Activated naive CD8-positive, alpha-beta T cell treated with anti-CD3 and anti-CD28 coated beads, Interleukin-2, amount 50 U/mL, for 24 hours (primary cell): ENCODE measurements at regions not wholly inside any gene's neighbourhood (a gene's known extent, or its start where the extent isn't known, plus 50 kb on each side); places are given as distances from the start of the nearest gene placed in this dataset.

Experiments used
- ATAC-seq: fragments of 150-1000 bp; cut with Tn5 transposase; one replicate; pipeline ENCODE4 v1.10.0; 2021
- DNase-seq: peaks from one replicate; pipeline ENCODE4 v3.0.0; 2021
- H3K27ac Mint-ChIP-seq: one replicate; pipeline ENCODE4 v1.8.0; 2021; ENCODE audit warnings: mild to moderate bottlenecking, mixed read lengths
- H3K27me3 Mint-ChIP-seq: one replicate; pipeline ENCODE4 v1.8.0; 2021; ENCODE audit warnings: mixed read lengths
- H3K36me3 Mint-ChIP-seq: one replicate; pipeline ENCODE4 v1.8.0; 2021; ENCODE audit warnings: low read depth, mixed read lengths
- H3K4me1 Mint-ChIP-seq: one replicate; pipeline ENCODE4 v1.8.0; 2021; ENCODE audit warnings: mixed read lengths
- H3K4me3 Mint-ChIP-seq: one replicate; pipeline ENCODE4 v1.8.0; 2021; ENCODE audit warnings: mild to moderate bottlenecking, moderate library complexity, mixed read lengths
- H3K9me3 Mint-ChIP-seq: one replicate; pipeline ENCODE4 v1.8.0; 2021; ENCODE audit warnings: mixed read lengths

DNA sequence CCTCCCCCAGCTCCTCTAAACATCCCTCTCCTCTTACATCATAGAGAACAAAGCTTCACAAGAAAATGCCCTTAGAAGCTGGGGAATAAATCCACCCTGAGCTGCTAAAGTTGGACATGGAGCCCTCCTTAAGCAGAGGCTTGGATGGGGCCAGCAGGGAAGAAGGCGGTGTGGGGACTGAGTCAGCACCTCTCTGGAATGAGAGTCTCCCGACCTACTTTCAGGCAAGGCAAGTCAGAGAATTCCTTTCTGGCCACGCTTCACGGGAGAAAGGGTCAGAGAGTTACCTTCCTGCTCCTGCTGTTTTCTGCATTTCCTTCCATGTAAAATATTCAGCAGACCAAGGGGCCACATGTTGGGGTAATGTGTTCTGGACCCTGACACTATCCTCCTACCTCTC is 113.3 kb upstream of the PRB2 start:
- ATAC-seq (no peak), DNase-seq (no peak)
- H3K4me3 Mint-ChIP-seq = no peak overlapping the region
- no peaks in the 10 kb centered on the region for H3K36me3 Mint-ChIP-seq
- no peaks in the 10 kb centered on the region for H3K9me3 Mint-ChIP-seq
- no peaks in the 10 kb centered on the region for H3K4me1 Mint-ChIP-seq
- H3K27ac Mint-ChIP-seq = no peak overlapping the region
- H3K27me3 Mint-ChIP-seq = no peaks in the 10 kb centered on the region

GRCh38 chr12:11509326-11509725 is 114.0 kb upstream of the PRB2 start:
- ATAC-seq (no peak), DNase-seq (no peak)
- no peak overlapping the region for H3K4me3 Mint-ChIP-seq
- H3K4me1 Mint-ChIP-seq = no peaks in the 10 kb centered on the region
- H3K9me3 Mint-ChIP-seq = no peaks in the 10 kb centered on the region
- H3K27ac Mint-ChIP-seq = no peak overlapping the region
- no peaks in the 10 kb centered on the region for H3K27me3 Mint-ChIP-seq
- no peaks in the 10 kb centered on the region for H3K36me3 Mint-ChIP-seq

DNA sequence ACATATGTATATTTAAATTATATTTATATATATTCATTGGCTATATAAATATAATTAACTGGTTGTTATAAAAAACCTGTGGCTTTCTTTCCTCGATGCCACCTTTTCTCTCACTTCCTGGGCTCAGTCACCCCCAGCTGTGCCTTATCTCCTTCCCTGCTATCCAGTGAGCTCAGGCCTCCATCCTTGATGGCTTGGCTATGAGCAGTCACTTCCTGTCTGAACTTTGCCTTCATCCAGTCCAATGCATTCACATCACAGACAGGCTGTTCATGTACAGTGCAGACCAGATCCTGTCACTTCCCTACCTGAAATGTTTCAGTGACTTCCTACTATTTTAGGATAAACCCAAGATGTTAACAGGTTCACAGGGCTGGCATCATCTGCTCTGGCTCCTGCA is 115.3 kb upstream of the PRB2 start:
- H3K9me3 Mint-ChIP-seq = no peaks in the 10 kb centered on the region
- no peak overlapping the region for H3K27ac Mint-ChIP-seq
- H3K36me3 Mint-ChIP-seq = no peaks in the 10 kb centered on the region
- no peak overlapping the region for H3K4me3 Mint-ChIP-seq
- DNase-seq (no peak), ATAC-seq (no peak)
- H3K4me1 Mint-ChIP-seq = no peaks in the 10 kb centered on the region
- no peaks in the 10 kb centered on the region for H3K27me3 Mint-ChIP-seq

- no peak overlapping the region for H3K27ac Mint-ChIP-seq
- ATAC-seq (no peak), DNase-seq (no peak)
- no peaks in the 10 kb centered on the region for H3K9me3 Mint-ChIP-seq
- H3K4me1 Mint-ChIP-seq = no peaks in the 10 kb centered on the region
- no peak overlapping the region for H3K4me3 Mint-ChIP-seq
- no peaks in the 10 kb centered on the region for H3K36me3 Mint-ChIP-seq
- H3K27me3 Mint-ChIP-seq = no peaks in the 10 kb centered on the region
These were observed 117.9 kb upstream of the PRB2 start for GRCh38 chr12:11513288-11513687.

DNA sequence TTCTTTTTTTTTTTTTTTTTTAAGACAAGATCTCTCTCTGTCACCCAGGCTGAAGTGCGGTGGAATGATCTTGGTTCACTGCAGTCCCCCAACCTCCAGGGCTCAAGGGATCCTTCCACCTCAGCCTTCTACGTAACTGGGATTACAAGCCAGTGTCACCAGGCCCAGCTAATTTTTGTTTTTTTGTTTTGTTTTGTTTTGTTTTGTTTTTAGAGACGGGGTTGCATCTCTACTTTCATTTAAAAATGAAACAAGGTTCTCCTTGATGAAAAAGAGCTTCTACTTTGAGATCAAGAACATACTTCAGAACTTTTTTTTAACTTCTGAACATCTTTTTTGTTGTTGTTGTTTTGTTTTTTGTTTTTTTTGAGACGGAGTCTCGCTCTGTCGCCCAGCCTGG is 121.7 kb upstream of the PRB2 start:
- no peaks in the 10 kb centered on the region for H3K27me3 Mint-ChIP-seq
- no peak overlapping the region for H3K27ac Mint-ChIP-seq

GRCh38 chr12:11524446-11524845 is 125.0 kb upstream of the ETV6 start:
- DNase-seq (no peak), ATAC-seq (no peak)
- Mint-ChIP-seq H3K27me3 (no peaks in the 10 kb centered on the region), H3K36me3 (no peaks in the 10 kb centered on the region), H3K27ac (no peak overlapping the region), H3K4me3 (no peak overlapping the region), H3K9me3 (no peaks in the 10 kb centered on the region), H3K4me1 (no peaks in the 10 kb centered on the region)

More for the DNA sequence above, 121.7 kb upstream of the PRB2 start:
- Mint-ChIP-seq H3K9me3 (no peaks in the 10 kb centered on the region), H3K36me3 (no peaks in the 10 kb centered on the region), H3K4me3 (no peak overlapping the region), H3K4me1 (no peaks in the 10 kb centered on the region)
- DNase-seq (no peak), ATAC-seq (no peak)

DNA sequence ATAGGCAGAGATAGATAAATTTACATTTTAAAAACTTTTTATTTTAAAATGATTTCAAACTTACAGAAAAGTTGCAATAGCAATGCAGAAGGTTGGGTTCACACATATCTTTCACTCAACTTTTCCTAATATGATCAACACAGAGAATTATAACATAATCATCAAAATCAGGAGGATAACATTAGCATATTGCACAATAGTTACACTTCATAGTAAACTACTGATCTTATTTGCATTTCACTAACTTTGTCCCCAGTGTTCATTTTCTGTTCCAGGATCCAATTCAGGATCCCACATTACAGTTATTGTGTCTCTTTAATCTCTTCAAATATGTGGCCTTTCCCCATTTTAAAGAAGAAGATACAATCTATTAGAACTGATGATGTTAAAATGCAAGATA is 115.4 kb upstream of the ETV6 start:
- Mint-ChIP-seq H3K4me1 (no peaks in the 10 kb centered on the region), H3K27ac (no peak overlapping the region), H3K27me3 (peaks cover 2% of the 10 kb centered on the region), H3K4me3 (no peak overlapping the region), H3K36me3 (peaks cover 1% of the 10 kb centered on the region), H3K9me3 (no peaks in the 10 kb centered on the region)
- DNase-seq = no peak
- ATAC-seq = no peak

DNA sequence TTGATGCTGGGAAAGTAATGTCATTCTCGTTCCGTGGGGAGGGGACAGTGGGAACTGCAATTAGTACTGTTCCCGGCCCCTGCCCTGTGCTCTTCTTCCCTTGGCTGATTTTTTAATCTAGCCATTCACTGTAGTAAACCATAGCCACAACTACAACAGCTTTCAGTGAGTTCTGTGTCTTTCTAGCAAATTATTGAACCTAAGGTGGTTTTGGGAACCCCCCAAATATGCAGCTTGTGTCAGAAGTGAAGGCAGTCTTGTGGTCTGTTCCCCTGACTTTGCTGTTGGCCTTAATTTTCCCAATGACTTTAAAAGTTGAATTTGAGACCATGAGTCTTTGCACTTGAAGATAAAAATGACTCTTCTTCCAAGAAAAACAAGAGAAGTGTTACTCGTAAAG is 114.3 kb upstream of the ETV6 start:
- DNase-seq (no peak), ATAC-seq (no peak)
- Mint-ChIP-seq H3K4me1 (no peaks in the 10 kb centered on the region), H3K27ac (no peak overlapping the region), H3K9me3 (no peaks in the 10 kb centered on the region), H3K27me3 (peaks cover 2% of the 10 kb centered on the region), H3K36me3 (peaks cover 3% of the 10 kb centered on the region), H3K4me3 (no peak overlapping the region)

DNA sequence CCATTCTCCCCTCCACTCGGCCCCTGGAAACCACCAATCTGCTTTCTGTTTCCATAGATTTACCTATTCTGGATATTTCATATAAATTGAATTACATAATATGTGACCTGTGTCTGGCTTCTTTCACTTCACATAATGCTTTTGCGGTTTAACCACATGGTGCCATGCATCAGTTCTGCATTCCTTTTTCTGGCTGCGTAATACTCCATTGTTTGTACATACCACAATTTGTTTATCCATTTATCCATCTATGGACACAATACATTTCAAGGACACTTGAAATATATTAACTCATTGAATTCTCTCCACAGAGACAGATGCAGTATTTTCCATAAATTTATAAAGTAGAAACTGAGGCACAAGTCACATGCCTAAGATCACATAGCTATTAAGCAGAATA is 110.3 kb upstream of the ETV6 start:
- Mint-ChIP-seq H3K9me3 (no peaks in the 10 kb centered on the region), H3K27me3 (peaks cover 2% of the 10 kb centered on the region), H3K27ac (no peak overlapping the region), H3K36me3 (peaks cover 3% of the 10 kb centered on the region), H3K4me3 (no peak overlapping the region), H3K4me1 (peaks cover 9% of the 10 kb centered on the region)
- ATAC-seq (no peak), DNase-seq (no peak)

GRCh38 chr12:11540156-11540555 is 109.3 kb upstream of the ETV6 start:
- H3K9me3 Mint-ChIP-seq = no peaks in the 10 kb centered on the region
- H3K4me3 Mint-ChIP-seq = no peak overlapping the region
- ATAC-seq = no peak
- H3K27ac Mint-ChIP-seq = no peak overlapping the region
- H3K36me3 Mint-ChIP-seq = peaks cover 3% of the 10 kb centered on the region
- DNase-seq = no peak
- H3K4me1 Mint-ChIP-seq = peaks cover 19% of the 10 kb centered on the region
- peaks cover 2% of the 10 kb centered on the region for H3K27me3 Mint-ChIP-seq

DNA sequence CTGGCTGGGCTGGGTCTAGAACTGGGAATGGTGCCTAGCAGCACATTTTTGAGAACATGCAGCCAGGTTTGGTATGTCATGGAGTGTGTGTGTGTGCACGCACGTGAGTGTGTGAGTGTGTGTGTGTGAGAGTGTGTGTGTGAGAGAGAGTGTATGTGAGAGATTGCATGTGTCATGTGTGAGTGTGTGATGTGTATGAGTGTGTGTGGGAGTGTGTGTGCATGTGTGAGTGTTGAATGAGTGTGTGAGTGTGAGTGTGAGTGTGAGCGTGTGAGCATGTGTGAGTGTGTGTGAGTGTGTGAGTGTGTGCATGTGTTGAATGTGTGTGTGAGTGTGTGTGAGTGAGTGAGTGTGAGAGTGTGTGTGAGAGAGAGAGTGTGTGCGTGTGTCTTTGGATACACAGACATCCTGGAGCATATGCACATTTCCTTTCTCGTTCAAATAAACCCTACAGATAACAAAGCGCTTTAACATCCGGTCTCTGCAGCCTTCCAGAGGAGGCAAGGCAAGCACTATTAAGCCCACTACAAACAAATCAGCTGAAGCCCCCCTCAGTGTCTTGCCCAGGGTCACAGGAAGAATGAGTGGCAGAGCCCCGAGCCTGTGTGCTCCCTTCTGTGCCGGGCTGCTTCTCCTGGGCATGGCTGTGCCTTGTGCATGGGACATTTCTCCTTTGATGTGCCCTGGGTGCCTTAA is 108.7 kb upstream of the ETV6 start:
- peaks cover 3% of the 10 kb centered on the region for H3K36me3 Mint-ChIP-seq
- ATAC-seq = no peak
- no peaks in the 10 kb centered on the region for H3K9me3 Mint-ChIP-seq
- peaks cover 2% of the 10 kb centered on the region for H3K27me3 Mint-ChIP-seq
- H3K4me1 Mint-ChIP-seq = peaks cover 25% of the 10 kb centered on the region
- DNase-seq = no peak
- no peak overlapping the region for H3K4me3 Mint-ChIP-seq
- H3K27ac Mint-ChIP-seq = no peak overlapping the region

DNA sequence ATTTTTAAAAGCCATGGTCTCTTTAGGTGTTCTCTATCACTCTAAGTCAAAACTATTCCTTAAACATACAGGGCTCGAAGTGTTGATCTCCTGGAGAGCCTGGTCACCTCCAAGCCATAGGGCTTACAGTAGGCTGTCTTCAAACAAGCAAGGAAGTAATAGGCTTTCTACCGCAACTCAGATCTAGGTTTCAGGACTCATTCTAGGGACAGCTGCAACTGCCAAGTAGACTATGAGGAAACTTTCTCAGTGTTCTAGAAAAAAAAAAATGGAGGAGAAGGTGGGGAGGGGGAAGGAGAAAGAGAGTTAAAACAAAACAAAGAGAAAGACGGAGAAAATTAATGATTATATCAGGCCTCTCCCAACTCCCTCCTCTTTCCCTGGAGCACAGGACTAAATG is 106.9 kb upstream of the ETV6 start:
- H3K9me3 Mint-ChIP-seq = no peaks in the 10 kb centered on the region
- peaks cover 39% of the 10 kb centered on the region for H3K4me1 Mint-ChIP-seq
- no peak overlapping the region for H3K4me3 Mint-ChIP-seq
- H3K27me3 Mint-ChIP-seq = no peaks in the 10 kb centered on the region
- H3K36me3 Mint-ChIP-seq = peaks cover 3% of the 10 kb centered on the region
- no peak overlapping the region for H3K27ac Mint-ChIP-seq
- ATAC-seq = no peak
- no peak for DNase-seq

DNA sequence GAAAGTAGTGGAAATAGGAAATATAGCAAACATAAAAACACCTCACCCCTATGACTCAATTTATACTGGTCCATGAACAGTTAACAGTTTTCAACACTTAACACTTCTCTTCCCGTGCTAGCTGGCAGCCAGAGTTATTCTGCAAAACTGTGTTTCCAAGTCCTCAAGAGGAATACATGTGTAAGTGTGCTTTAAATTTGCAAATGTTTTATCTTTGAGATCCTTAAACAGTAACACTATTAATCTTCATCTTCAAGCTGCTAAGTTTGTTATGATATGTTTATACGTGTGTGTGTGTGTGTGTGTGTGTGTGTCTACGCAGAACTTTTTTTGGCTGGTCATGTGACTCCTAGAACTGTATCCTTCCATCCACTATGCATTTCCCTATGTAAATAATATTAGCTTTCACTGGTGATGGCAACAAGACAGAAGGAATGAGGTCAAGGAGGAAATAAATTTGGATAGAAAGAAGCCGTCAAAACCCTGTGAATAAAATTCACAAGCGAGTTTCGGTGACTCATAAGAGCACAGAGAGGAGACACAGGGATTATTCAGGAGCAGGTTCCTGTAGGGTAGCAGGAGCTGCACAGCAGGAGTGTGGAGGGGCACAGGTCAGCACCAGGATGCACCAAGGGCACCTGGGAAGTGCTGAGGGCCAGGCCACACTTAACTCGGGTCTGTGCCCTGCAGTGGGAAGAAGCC is 105.9 kb upstream of the ETV6 start:
- peaks cover 45% of the 10 kb centered on the region for H3K4me1 Mint-ChIP-seq
- no peaks in the 10 kb centered on the region for H3K27me3 Mint-ChIP-seq
- no peak for ATAC-seq
- no peak overlapping the region for H3K27ac Mint-ChIP-seq
- no peaks in the 10 kb centered on the region for H3K9me3 Mint-ChIP-seq
- H3K36me3 Mint-ChIP-seq = peaks cover 3% of the 10 kb centered on the region
- DNase-seq = no peak
- no peak overlapping the region for H3K4me3 Mint-ChIP-seq

GRCh38 chr12:11545484-11546330 is 103.8 kb upstream of the ETV6 start:
- Mint-ChIP-seq H3K4me3 (peak overlapping the region; percentile 56), H3K9me3 (no peaks in the 10 kb centered on the region), H3K36me3 (no peaks in the 10 kb centered on the region), H3K27me3 (no peaks in the 10 kb centered on the region), H3K4me1 (peaks cover 42% of the 10 kb centered on the region), H3K27ac (peak overlapping the region; percentile 83)
- DNase-seq = peak; percentile 37
- peak; percentile 90 for ATAC-seq
